Loucy (cell line): ENCODE measurements at regions not wholly inside any gene's neighbourhood (a gene's known extent, or its start where the extent isn't known, plus 50 kb on each side); places are given as distances from the start of the nearest gene placed in this dataset.

Experiments used
- CTCF ChIP-seq: fragments of 200-600 bp; sonication (generic); conservative IDR thresholded peaks from 2 replicates; pipeline ENCODE4 v1.5.1; 2014; ENCODE audit warnings: mild to moderate bottlenecking, antibody characterized with exemption, low read length
- EZH2phosphoT487 ChIP-seq: fragments of 200-600 bp; IDR thresholded peaks from 2 replicates; pipeline ENCODE4 v1.6.1; 2018; ENCODE audit warnings: antibody characterized with exemption, mild to moderate bottlenecking, moderate library complexity, borderline replicate concordance

- TF ChIP-seq CTCF (no peak), EZH2phosphoT487 (no peak)
These were observed 1065.6 kb upstream of the TMPRSS15 start for GRCh38 chr21:19468991-19469715.
